ENCODE measurements at regions not wholly inside any gene's neighbourhood (a gene's known extent, or its start where the extent isn't known, plus 50 kb on each side); places are given as distances from the start of the nearest gene placed in this dataset.

GRCh38 chr3:21073561-21073960 lies 677.4 kb downstream of the ZNF385D start:
- no peak overlapping the region for H3K4me3 Mint-ChIP-seq
- H3K27ac Mint-ChIP-seq (ENCODE audit: unreplicated experiment), result no peak overlapping the region
- H3K4me1 Mint-ChIP-seq, result no peaks in the 10 kb centered on the region
- no peak for DNase-seq (ENCODE audit: low read depth, low spot score)
- H3K36me3 Mint-ChIP-seq (ENCODE audit: low read depth), result no peaks in the 10 kb centered on the region
- H3K27me3 Mint-ChIP-seq (ENCODE audit: low read depth), result no peaks in the 10 kb centered on the region
- peaks cover 2% of the 10 kb centered on the region for H3K9me3 Mint-ChIP-seq
- TF ChIP-seq, protein P1, sequence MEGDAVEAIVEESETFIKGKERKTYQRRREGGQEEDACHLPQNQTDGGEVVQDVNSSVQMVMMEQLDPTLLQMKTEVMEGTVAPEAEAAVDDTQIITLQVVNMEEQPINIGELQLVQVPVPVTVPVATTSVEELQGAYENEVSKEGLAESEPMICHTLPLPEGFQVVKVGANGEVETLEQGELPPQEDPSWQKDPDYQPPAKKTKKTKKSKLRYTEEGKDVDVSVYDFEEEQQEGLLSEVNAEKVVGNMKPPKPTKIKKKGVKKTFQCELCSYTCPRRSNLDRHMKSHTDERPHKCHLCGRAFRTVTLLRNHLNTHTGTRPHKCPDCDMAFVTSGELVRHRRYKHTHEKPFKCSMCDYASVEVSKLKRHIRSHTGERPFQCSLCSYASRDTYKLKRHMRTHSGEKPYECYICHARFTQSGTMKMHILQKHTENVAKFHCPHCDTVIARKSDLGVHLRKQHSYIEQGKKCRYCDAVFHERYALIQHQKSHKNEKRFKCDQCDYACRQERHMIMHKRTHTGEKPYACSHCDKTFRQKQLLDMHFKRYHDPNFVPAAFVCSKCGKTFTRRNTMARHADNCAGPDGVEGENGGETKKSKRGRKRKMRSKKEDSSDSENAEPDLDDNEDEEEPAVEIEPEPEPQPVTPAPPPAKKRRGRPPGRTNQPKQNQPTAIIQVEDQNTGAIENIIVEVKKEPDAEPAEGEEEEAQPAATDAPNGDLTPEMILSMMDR (conservative IDR thresholded peaks at IDR 0.05), result no peak

GRCh38 chr3:21067031-21067813 lies 683.8 kb downstream of the ZNF385D start:
- TF ChIP-seq, protein P1 (conservative IDR thresholded peaks at IDR 0.05), result no peak
- H3K27ac Mint-ChIP-seq (ENCODE audit: unreplicated experiment), result no peak overlapping the region
- peaks cover 2% of the 10 kb centered on the region for H3K9me3 Mint-ChIP-seq
- no peaks in the 10 kb centered on the region for H3K27me3 Mint-ChIP-seq (ENCODE audit: low read depth)
- no peak for DNase-seq (ENCODE audit: low read depth, low spot score)
- no peaks in the 10 kb centered on the region for H3K4me1 Mint-ChIP-seq
- no peaks in the 10 kb centered on the region for H3K36me3 Mint-ChIP-seq (ENCODE audit: low read depth)
- H3K4me3 Mint-ChIP-seq, result no peak overlapping the region

DNA sequence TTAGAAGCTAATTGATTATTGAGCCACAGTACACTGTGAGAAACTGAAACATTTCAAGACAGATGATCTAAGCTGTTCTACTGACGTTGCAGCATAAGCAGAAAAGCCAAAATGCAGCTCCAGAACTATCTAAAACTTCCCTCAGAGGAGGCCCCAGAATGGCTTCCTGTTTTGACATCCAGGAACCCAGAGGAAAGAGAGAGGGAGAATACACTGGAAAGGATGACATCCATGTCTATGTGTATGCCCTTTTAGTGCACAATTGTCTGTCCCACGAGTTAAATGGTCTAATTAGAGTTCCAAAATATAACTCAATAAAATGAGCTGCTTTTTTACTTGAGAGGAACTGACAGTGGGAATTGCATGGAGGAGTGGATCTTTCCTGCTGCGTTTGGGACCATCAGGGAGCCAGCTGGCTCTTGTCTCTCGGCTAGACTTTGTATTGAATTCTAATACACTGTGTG lies 688.1 kb downstream of the ZNF385D start:
- H3K4me3 Mint-ChIP-seq, result no peak overlapping the region
- H3K4me1 Mint-ChIP-seq, result no peaks in the 10 kb centered on the region
- no peak for DNase-seq (ENCODE audit: low read depth, low spot score)
- no peaks in the 10 kb centered on the region for H3K36me3 Mint-ChIP-seq (ENCODE audit: low read depth)
- H3K9me3 Mint-ChIP-seq, result peaks cover 3% of the 10 kb centered on the region
- TF ChIP-seq, protein P1 (conservative IDR thresholded peaks at IDR 0.05), result no peak
- H3K27me3 Mint-ChIP-seq (ENCODE audit: low read depth), result no peaks in the 10 kb centered on the region
- no peak overlapping the region for H3K27ac Mint-ChIP-seq (ENCODE audit: unreplicated experiment)

GRCh38 chr3:21059404-21059803 lies 691.6 kb downstream of the ZNF385D start:
- Mint-ChIP-seq H3K4me3 (no peak overlapping the region), H3K27ac (ENCODE audit: unreplicated experiment) (no peak overlapping the region), H3K27me3 (ENCODE audit: low read depth) (no peaks in the 10 kb centered on the region), H3K36me3 (ENCODE audit: low read depth) (no peaks in the 10 kb centered on the region), H3K9me3 (peaks cover 5% of the 10 kb centered on the region), H3K4me1 (no peaks in the 10 kb centered on the region)
- no peak for DNase-seq (ENCODE audit: low read depth, low spot score)
- TF ChIP-seq, protein P1 (conservative IDR thresholded peaks at IDR 0.05), result no peak

DNA sequence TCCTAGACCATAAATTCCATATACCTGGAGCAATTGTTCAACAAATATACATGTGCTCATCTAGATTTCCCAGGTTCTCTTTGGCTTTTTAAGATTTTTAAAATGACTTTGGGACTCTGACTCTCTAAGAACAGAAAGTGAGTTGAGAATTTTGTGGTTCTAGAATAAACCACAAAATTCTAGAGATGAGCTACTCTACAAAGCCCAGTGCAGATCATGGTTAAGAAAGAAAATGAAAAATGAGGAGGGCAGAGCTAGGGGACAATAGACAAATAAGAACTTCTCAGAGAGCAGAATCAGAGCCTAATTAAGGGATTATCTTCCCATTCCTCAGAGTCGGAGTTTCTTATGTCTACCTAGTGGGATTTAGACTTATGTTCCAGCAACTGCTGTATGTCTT lies 694.7 kb downstream of the ZNF385D start:
- Mint-ChIP-seq H3K27me3 (ENCODE audit: low read depth) (no peaks in the 10 kb centered on the region), H3K4me3 (no peak overlapping the region), H3K36me3 (ENCODE audit: low read depth) (no peaks in the 10 kb centered on the region), H3K9me3 (peaks cover 7% of the 10 kb centered on the region), H3K27ac (ENCODE audit: unreplicated experiment) (no peak overlapping the region), H3K4me1 (no peaks in the 10 kb centered on the region)
- TF ChIP-seq, protein P1 (conservative IDR thresholded peaks at IDR 0.05), result no peak
- no peak for DNase-seq (ENCODE audit: low read depth, low spot score)

Data from neural crest cell (in vitro differentiated cells).